Hematopoietic multipotent progenitor cell (in vitro differentiated cells): ENCODE measurements at regions not wholly inside any gene's neighbourhood (a gene's known extent, or its start where the extent isn't known, plus 50 kb on each side); places are given as distances from the start of the nearest gene placed in this dataset.
"Not testable (repeated sequence)": the region's sequence is repeated elsewhere in the genome, so short reads cannot be mapped to it uniquely, and the experiment has no call there.

Experiments used
- DNase-seq, 3 donors: peaks; one replicate each; pipeline ENCODE4 v3.0.0-alpha.2; 2011 to 2015; ENCODE audit warnings: low read depth in 2 of 3, low spot score in 2 of 3

DNA sequence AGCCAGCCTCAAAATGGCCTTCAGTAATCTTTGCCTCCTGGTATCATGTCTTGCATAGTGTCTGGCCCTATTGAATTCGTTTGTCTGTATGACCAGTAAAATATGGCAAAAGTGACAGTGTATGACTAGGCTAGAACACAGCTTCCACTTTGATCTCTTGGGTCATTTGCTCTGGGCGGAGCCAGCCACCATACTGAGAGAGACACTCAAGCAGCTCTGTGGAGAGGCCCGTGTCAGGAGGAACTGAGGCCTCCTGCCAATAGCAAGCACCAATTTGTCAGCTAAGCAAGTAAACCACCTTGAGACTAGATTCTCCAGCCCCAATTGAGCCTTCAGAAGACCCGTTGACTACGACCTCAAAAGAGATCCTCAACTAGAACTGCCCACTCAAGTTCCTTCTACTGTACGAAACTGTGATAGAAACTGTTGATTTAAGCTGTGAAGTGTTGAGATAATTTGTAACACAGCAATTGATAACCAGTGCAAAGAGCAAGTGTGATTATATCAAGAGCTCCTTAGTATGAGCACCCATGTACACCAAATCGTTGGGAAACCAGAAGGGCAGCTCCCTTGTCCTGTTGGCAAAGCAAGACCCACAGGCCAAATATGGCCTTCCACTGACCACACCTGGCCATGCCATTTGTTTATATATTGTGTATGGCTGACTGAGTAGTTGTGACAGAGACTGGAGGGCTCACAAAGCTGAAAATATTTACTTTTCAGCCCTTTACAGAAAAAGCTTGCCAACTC lies 52.7 kb upstream of the SERBP1 start:
- DNase-seq, result no peak

DNA sequence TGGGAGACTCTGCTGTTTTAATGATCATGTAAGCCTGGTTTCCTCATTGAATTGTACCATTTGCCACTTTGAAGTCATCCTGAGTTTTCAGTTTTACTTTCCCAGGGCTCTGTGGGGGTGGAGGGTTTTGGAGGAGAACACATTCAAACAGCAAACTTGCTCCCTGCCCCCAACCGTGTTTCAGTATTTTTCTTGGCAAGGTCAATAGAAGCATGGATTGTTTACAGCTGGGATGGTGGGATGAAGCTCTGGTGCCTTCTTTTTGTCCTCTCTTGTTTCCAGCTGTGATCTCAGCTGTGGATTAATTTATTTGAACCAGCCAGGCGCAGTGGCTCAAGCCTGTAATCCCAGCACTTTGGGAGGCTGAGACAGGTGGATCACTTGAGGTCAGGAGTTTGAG lies 54.3 kb upstream of the SERBP1 start:
- DNase-seq, result no peak

DNA sequence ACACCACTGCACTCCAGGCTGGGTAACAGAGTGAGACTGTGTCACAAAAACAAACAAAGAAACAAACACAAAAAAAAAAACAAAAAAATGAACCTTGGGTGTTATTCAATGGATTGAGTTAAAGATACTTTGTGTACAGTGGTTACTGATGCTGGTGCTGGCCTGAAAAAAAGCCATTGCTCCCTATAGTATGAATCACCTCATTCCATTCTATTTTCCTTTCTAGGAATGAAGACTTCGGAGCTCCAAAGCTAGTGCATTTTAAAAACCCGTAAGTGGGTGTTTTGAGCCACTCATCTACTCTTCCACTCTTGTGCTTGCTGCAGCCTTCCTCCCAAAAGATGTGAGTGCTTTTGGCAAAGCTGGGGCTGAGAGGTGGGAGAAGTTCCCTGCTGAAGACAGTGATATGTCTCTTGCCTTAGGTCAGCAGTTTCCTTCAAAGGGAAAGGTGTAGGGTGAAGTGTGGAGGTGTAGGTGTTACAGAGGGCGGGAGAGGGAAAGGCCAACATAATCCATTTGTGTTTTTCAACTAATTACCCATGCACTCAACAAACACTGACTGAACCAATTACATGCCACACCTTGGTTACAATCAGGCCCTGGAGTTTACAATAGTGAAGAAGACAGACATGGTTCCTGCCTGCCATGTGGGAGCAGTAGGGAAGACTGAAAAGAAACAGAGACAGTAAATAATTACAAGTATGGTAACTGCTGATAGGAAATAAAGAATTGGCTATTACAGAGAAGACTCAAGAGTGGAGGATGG lies 55.0 kb upstream of the SERBP1 start:
- DNase-seq, result no peak

DNA sequence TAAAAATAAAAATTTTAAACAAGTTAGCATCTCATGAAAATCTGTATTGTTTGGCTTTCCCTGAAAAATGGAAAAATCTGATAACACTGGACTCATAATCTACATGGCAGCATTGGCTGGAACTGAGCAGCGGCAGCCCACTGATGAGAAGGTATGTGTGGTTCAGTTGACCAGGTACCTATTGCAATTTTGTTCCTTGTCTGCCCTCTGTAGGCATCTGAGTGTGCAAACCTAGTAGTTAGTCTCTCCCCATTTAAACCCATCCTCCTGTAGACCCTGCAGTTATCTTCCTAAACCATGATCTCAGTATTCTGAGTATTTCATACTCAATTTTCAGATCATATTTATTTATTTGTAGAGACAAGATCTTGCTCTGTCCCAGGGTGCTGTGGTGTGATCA lies 59.4 kb upstream of the SERBP1 start:
- DNase-seq, result peak in 2 of 3 donors; percentile 45 to 73

DNA sequence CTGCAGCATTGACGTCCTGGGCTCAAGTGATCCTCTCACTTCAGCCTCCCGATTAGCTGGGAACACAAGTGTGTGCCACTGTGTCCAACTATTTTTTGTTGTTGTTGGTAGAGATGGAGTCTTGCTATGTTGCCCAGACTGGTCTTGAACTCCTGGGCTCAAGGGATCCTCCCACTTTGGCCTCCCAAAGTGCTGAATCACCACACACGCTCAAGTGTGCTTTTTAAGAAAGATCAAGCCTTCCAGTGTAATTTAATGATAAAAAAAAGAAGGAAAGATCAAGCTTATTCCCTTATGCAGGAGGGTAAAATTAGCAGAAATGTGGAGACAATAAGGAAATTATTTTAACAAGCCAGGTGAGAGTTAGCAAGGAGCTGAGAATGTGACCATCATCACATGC lies 61.1 kb upstream of the SERBP1 start:
- DNase-seq, result no peak

DNA sequence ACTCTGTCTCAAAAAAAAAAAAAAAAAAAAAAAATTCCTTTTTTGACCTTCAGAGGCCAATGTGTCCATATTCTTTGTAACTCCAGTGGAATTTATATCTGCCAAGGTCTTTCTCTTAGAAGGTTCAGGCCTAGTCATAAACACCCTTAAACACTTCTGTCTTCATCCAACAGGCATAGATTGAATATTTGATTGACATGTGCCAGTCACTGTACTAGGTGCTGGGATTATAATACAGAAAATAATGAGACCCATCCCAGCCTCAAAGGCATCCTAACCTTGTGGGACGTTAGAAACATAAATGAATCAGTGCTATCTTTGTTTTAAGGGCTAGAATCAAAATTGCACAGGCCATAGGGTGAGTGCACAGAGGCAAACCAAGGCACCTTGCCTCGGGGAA lies 62.9 kb upstream of the SERBP1 start:
- no peak for DNase-seq

DNA sequence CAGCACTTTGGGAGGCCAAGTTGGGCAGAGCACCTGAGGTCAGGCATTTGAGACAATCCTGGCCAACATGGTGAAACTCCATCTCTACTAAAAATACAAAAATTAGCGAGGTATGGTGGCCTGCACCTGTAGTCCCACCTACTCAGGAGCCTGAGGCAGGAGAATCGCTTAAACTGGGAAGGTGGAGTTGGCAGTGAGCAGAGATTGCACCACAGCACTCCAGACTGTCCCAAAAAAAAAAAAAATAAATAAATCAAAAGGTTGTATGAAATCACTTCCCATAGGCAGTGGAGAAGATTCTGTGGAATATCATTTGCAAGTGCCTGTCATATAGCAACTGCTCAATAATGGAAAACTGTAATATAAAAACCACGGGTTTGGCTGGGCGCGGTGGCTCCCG lies 65.1 kb upstream of the SERBP1 start:
- DNase-seq, result no peak

DNA sequence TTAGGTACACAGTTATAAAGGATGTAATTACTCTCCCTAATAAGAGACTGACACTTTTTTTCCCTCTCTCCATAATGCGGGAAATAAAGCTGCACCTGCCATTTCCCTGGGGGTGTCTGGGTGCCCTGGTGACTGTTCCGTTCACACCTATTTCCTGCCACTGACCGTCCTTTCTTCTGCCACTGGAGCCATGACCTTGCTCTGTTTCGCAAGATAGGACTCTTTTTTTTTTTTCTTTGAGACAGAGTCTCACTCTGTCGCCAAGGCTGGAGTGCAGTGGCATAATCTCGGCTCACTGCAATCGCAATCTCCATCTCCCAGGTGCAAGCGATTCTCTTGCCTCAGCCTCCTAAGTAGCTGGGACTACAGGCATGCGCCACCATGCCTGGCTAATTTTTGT lies 66.1 kb upstream of the SERBP1 start:
- no peak for DNase-seq

DNA sequence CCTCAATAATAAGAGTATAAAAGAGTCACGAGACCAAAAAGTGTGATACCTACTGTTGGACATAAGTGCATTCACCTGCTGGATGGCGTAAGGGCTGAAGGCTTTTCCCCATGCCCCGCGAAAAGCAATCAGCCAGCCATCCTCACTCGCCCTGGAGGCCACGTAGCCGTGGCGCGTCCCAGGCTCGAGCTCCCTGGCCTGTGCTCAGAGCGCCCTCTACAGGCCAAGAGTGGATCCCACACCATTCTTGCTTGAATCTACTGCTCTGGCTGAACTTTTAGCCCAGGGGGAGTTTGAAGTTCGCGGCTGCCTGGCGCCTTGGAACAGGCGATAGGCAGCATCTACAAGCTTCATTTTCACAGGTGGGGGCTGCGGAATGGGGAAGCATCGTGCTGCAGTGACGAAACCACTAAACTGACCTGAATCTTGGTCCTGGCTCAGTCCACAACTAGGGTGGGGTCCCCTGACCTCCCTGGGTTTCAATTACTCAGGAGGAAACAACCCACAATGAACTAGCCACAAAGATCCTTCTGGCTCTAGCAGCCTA lies 70.3 kb upstream of the SERBP1 start:
- peak; percentile 76 to 95 (median 85) for DNase-seq

DNA sequence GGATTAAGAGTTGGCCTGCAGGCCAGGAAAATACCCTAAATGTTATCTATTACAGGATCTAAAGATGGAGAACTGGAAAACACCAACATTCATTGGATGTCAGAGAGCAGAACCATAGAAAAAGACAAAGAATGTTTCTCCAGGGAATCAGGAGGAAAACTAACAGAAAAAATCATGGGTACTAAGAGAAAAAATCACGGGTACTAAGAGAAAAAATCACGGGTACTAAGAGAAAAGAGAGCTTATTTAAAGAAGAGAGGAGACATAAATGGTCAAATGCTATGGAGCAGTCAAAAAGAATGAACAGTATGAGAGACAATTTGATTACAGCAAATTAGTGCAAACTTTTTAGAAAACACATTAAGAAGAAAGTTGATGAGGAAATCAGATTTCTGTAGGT lies 73.8 kb upstream of the SERBP1 start:
- DNase-seq, result no peak

DNA sequence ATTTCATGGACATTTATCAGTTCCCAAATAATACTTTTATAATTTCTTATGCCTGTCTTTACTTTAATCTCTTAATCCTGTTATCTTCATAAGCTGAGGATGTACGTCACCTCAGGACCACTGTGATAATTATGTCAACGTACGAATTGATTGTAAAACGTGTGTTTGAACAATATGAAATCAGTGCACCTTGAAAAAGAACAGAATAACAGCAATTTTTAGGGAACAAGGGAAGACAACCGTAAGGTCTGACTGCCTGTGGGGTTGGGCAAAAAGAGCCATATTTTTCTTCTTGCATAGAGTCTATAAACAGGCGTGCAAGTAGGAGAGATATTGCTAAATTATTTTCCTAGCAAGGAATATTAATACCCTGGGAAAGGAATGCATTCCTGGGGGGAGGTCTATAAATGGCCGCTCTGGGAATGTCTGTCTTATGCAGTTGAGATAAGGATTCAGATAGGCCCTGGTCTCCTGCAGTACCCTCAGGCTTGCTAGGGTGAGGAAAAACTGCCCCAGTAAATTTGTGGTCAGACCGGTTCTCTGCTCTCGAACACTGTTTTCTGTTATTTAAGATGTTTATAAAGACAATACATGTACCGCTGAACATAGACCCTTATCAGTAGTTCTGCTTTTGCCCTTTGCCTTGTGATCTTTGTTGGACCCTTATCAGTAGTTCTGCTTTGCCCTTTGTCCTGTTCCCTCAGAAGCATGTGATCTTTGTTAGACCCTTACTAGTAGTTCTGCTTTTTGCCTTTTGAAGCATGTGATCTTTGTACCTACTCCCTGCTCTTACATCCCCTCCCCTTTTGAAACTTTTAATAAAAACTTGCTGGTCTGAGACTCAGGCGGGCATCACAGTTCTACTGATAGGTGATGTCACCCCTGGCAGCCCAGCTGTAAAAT lies 83.4 kb upstream of the SERBP1 start:
- not testable (repeated sequence) for DNase-seq

DNA sequence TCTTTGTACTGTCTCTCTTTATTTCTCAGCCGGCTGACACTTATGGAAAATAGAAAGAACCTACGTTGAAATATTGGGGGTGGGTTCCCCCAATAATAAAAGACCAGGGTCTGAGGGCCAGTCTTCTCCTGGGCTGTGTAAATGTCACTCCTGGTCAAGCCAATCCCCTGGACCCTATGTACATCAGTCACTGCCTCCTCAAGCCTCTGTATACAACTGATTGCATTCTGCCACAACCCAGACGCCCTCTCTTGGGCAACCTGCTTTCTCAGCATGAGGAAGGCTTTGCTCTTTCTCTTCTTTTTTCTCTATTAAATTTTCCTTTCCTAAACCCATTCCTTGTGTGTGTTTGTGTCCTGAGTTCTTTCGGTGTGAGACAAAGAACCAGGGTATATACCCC lies 84.1 kb upstream of the SERBP1 start:
- no peak for DNase-seq

DNA sequence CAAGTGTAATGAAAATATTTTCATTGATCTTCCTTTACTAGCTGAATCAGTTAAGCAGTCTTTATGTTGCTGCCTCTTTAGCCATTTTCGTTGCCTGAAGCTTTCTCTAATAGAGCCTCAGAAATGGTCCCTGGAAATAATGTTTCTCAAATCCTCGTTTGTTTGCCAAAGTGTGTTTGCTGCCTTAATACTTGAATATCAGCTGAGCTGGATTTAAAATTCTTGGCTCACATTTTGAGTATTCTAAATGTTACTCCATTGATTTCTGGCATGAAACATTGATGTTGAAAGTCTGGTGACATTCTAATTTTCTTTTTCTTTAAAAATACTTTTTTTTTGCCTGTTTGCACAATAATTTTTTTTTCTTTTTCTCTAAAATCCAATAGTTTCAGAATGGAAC lies 84.6 kb upstream of the SERBP1 start:
- no peak for DNase-seq

DNA sequence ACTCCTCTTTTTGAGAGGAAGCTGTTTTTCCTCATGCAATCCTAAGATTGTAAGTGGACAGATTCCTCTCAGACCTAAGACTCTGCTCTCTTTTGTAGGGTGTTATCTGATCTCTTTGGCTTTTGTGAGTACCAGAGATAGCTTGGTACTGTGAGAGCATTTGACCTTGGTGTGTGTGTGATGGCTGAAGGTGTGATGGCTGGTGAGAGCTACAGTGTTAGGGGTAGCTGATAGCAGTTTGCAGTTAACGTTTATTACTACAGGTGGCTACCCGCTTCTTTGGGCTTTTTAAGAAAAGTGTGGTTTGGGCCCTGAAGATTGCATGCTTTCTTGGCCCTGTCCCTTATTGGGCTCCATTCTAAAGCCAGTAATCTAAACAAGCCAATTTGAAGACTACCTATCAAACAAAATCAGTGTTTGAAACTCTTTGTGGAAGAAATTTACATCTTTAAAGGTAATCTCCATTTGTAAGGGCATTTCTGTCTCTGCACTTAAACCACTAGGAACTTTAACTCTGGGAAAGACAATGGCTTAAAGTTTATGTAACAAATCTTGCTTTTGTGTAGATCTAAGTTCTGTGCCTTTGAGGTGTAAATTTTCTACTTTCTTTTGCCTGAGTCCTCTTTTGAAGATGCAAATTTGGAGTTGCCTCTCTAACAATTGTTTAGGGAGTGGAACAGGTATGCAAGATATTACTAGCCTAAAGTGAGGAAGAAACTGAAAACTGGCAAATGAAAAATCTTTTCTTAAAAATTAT lies 85.3 kb upstream of the SERBP1 start:
- no peak for DNase-seq

DNA sequence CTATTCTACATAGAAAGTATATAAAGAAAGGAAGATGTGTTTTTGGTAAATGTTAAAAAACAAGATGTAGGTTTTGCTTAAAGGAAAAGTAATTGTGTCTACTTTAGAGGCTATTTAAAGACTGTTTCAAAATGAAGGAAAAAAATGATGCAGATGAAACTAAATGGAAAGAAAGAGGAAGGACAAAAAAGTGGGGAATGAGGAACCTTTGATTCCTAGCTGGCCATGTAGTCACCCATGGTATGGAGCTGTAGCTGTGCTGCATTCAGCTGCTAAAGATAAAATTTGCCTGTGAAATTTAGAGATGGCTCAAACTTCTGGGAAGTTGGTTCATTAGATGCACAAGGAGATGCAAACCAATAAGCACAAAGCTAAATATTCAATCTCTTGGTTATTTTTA lies 86.8 kb upstream of the SERBP1 start:
- no peak for DNase-seq

DNA sequence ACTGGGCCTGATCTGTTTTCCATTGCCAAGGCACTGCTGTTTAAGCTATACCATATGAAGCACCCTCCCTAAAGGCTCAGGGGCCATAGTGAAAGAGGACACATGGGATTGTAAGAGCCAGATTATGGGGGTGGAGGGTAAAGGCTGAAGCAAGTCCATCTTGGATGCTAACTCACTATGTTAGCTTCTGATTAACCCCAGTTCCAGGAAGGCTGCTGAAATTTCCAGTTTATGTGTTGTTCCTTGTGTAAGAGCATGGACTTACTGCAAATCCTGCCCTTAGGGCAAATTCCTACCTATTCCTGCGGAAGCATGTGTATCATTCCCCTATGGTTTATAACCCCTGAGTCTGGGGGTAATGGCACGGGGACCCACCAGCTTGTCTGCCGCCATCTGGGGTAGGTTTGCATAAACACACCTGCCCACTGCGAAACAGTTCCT lies 91.8 kb upstream of the SERBP1 start:
- no peak for DNase-seq

DNA sequence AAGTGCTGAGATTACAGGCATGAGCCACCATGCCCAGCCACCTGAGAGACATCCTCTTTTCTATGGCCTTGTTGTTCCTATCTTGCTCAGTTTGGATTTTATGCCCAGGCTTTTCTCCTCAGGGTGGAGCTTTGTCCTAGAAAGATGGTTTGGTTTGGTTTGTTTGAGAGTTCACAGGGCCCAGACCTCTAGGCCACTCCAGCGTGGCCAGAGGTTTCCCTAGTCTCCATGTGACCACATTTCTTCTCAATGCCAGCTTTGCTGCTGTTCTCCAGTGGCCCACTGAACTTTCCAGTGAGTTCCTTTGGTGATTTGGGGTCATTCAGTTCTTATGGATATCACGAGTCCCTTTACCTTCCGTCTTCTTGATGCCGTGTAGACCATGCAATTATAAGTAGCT lies 92.6 kb upstream of the SERBP1 start:
- no peak for DNase-seq

DNA sequence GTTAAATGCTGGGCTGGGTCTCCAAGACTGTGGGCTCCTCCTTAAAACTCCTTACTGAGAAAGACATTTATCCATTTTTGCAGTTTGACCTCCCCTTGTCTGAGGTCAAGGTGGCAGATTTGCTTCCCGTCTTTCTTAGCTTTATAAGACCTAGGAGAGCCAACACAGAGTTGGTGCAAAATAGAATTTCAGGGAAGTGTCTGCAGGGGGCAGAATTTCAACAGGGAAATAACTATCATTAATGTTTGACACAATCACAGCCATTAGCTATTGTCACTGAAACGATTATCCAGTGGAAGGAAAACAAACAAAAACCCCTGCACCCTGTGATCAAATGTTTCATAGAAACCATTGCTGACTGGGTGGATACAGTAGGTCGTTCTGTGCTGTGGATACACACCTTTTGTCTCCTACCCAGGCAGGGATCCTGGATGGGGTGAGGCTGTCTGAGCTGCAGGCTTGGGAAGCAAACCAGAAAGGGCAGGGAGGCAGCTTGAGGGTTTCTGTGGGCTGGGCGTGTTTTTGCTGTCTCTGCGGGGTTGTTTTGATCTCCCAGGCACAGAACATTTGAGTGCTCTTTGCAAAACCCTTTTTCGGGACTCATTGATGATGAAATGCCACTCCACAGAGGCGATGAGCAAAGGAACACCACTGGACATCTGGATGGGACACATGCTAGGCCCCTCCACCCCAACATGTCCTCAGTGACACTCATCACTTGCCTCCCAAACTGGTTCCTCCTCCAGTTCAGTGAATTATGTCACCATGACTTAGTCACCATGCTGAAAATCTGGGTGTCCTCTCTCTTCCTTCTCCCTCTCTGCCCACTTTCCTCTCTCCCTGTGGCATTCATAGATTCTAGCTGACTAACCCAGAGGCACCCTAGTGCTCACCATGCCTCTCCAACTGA lies 94.2 kb upstream of the SERBP1 start:
- no peak for DNase-seq

DNA sequence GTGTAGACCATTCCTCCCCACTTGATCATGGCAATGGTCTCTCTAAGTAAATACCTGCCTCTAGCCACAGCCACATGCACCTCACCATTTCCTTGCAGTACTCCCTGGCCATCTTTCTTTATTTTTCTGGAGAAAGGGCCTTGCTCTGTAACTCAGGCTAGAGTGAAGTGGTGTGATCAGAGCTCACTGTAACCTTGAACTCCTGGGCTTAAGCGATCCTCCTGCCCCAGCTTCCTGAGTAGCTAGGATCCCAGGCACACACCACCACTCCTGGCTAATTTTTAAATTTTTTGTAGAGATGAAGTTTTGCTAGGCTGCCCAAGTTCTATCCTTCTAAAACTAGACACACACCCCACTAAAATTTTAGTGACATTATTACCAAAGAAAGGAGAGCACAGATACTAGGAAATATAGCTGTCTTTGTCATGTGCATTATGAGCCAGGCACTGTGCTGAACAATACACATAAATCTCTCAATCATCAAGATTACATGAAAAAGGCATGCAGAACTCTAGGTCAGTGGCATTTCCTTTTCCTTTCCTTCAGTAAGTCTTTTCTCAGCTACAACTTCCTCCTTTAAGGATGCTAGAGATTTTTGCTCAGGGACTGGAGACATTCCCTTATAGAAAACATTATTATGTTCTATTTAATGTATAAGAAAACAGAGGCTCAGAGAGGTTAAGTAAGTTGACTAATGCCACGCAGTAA lies 95.0 kb upstream of the SERBP1 start:
- DNase-seq, result no peak
